ENCODE measurements at regions not wholly inside any gene's neighbourhood (a gene's known extent, or its start where the extent isn't known, plus 50 kb on each side); places are given as distances from the start of the nearest gene placed in this dataset.
"Not testable (repeated sequence)": the region's sequence is repeated elsewhere in the genome, so short reads cannot be mapped to it uniquely, and the experiment has no call there.

DNA sequence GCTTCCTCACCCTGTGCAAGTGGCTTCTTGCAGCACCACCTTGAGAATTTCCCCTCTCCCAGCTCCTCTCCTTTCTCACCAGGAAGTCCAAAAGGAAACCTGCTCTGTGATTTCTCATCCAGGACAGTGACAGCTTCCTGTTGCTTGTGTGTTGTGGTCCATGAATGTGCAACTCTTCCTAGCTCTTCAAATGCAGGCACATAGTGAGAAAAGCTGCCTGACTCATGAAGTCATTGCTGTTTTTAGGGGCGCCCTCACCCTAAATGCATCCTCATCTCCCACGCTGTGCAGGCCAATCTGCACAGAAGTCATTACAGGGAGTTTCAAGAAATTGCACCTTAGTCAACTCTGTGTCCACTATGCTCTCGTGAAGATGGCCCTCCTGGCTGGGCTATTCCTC lies 112.9 kb upstream of the IGLL5 start:
- TF ChIP-seq, protein P1, sequence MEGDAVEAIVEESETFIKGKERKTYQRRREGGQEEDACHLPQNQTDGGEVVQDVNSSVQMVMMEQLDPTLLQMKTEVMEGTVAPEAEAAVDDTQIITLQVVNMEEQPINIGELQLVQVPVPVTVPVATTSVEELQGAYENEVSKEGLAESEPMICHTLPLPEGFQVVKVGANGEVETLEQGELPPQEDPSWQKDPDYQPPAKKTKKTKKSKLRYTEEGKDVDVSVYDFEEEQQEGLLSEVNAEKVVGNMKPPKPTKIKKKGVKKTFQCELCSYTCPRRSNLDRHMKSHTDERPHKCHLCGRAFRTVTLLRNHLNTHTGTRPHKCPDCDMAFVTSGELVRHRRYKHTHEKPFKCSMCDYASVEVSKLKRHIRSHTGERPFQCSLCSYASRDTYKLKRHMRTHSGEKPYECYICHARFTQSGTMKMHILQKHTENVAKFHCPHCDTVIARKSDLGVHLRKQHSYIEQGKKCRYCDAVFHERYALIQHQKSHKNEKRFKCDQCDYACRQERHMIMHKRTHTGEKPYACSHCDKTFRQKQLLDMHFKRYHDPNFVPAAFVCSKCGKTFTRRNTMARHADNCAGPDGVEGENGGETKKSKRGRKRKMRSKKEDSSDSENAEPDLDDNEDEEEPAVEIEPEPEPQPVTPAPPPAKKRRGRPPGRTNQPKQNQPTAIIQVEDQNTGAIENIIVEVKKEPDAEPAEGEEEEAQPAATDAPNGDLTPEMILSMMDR (IDR thresholded peaks at IDR 0.05), result not testable (repeated sequence)
- TF ChIP-seq EP300, POLR2AphosphoS5 (IDR thresholded peaks at IDR 0.05): not testable (repeated sequence)

Measured in sigmoid colon (tissue), 4 donors.